GM18873 (cell line): ENCODE measurements at regions not wholly inside any gene's neighbourhood (a gene's known extent, or its start where the extent isn't known, plus 50 kb on each side); places are given as distances from the start of the nearest gene placed in this dataset.
"Not testable (repeated sequence)": the region's sequence is repeated elsewhere in the genome, so short reads cannot be mapped to it uniquely, and the experiment has no call there.

Experiments
- ATAC-seq: cut with Tn5 transposase; IDR thresholded peaks from one replicate; pipeline ENCODE4 v1.9.1; 2021; ENCODE audit warnings: mild to moderate bottlenecking, moderate library complexity, moderate number of reproducible peaks; ENCODE audit not compliant: unreplicated experiment, low FRiP score

DNA sequence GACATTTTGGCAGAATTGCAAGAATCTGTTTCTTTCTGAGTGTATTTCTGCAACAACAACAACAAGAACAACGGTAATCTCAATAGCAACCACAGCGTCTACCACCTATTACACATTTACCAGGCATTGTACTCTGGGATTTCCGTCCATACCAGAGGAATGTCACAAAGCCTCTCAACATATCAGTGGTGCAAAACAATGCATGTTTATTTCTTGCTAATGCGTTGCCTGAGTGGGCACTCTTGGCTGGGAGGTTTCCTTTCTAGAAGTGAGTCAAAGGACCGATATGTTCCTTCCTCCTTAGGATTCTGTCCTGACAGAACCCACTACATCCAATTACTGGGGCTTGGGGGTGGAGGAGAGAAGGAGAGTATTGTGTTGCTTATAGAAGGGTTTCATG is 585.6 kb downstream of the TSN start:
- no peak for ATAC-seq

DNA sequence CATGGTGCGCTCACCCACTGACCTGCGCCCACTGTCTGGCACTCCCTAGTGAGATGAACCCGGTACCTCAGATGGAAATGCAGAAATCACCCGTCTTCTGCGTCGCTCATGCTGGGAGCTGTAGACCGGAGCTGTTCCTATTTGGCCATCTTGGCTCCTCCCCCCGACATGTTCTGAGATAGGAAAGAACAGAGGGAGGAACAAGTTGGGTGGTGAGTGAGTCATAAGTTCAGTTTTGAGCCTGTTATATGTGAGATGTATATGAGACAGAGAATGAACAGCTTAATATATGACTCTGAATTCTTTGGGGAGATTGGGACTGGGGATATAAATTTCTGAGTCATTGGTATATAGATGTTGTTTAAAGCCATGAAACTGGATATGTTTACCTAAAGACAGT is 596.7 kb downstream of the TSN start:
- ATAC-seq, result not testable (repeated sequence)

- no peak for ATAC-seq
Observed at GRCh38 chr2:122357998-122358397, 602.5 kb downstream of the TSN start.

- no peak for ATAC-seq
Observed at GRCh38 chr2:122358729-122359128, 603.3 kb downstream of the TSN start.

- ATAC-seq, result no peak
Observed at GRCh38 chr2:122363885-122364284, 608.4 kb downstream of the TSN start.

- no peak for ATAC-seq
Observed at GRCh38 chr2:122366427-122366826, 611.0 kb downstream of the TSN start.

DNA sequence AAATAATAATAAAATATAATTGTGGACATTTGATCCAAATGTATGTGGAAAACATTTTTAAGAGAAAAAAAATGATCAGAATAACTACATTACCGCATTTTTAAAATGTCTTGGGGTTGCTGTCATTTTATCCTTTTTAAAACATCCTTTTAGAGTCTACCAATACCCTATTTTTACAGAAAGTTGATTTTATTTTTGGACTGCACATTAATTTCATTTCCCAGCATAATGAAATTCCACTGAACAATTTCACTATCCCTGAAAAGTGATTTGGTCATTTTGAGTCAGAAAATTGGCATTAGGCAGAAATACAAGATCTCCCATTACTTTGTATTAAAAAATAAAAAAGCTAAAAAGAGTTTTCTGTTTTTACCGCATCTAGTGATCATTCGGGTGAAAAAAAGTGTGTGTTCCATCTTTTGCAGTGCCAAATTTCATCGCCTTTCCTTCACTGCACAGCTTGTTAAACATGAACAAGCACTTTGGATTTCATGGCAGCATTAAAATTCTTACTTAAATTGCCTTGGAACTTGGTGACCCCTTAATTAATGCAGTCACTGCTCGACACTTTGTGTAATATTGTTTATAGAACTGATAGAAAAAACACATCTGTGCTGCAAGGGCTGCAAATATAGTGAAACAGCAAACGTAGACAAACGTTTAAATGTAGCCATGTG is 611.7 kb downstream of the TSN start:
- ATAC-seq, result no peak

DNA sequence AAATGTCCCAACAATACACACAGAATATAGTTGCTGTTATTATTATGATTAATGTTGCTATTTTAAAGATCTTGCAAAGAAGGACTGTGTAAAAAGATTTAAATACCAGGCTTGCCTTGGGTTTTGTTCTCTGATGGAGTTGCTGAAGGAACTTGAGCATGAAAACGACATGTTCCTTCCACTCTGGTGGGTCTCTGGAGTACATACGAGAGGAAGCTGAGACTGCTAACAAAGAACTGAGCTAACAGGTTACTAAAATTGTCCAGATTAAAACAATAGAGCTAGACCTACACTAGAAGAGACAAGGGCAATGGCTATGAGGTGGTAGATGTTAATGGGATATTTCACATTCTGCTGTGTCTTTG is 612.2 kb downstream of the TSN start:
- ATAC-seq, result no peak

DNA sequence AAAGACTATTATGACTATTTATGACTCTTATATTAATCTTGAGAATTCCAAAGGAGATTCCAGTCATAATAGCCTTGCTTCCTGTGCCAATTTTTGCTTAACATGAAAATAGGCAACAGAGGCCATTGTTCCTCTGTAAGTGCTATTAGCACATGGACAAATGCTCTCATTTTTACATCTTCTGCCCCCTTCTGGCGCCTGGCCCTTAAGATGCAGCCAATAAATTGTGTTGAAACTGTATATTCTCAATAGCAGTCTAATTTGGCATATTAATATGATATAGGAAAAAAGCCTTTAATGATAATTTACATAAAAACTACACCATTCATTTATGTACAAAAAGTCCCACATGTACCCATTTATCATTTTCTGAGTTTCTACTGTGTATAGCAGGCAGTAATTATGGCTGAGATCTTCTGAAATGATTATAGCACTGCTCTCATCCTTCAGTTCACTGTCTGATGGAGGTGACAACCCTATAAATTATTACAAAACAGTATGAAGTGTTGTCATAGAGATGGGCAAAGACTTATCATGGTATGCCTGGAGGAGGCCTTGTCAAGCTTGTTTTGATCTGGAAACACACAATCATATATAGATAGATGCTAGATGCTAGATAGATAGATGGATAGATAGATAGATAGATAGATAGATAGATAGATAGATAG is 613.3 kb downstream of the TSN start:
- no peak for ATAC-seq

GRCh38 chr2:122378521-122378920 is 623.1 kb downstream of the TSN start:
- ATAC-seq, result no peak

- ATAC-seq, result no peak
Observed at GRCh38 chr2:122384768-122385333, 629.4 kb downstream of the TSN start.

- ATAC-seq, result no peak
Observed at GRCh38 chr2:122388208-122388607, 632.8 kb downstream of the TSN start.

GRCh38 chr2:122389694-122390093 is 634.2 kb downstream of the TSN start:
- ATAC-seq, result no peak

- no peak for ATAC-seq
Observed at GRCh38 chr2:122390406-122390805, 635.0 kb downstream of the TSN start.

DNA sequence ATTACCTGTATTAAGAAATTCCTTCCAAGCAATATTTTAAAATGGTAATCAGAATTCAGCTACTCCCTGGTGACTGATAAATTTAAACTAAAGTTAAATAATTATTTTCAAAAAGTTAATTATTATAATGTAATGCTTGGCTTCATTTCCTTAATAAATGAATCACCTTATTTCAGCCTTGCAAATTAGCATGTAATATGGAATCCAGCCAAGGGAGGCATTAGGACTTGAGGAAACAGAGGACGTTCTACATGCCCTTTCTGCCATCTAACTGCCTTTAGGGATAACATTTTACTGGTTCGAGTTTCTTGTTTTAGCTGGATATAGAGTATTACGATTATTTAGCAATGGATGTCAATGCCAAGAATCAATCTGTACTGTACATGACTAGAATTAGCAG is 636.3 kb downstream of the TSN start:
- no peak for ATAC-seq

DNA sequence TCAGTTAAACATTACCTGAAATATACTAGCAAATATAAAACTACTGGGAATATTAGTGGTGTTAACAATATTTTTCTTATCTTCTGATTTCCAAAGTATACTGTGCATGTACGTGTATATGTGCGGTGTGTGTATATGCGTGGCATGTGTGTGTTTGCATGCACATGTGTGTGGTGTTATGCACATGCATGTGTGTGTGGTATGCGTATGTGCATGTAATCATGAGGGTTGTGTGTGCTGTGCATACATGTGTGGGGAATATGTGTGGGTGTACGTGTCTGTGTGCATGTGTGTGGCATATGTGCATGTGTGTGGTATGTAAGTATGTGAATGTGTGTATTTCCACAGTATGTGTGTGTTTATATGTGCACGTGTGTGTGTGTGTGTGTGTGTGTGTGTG is 640.2 kb downstream of the TSN start:
- no peak for ATAC-seq

GRCh38 chr2:122411231-122411630 is 655.8 kb downstream of the TSN start:
- ATAC-seq, result no peak

GRCh38 chr2:122412360-122412759 is 656.9 kb downstream of the TSN start:
- ATAC-seq, result no peak

DNA sequence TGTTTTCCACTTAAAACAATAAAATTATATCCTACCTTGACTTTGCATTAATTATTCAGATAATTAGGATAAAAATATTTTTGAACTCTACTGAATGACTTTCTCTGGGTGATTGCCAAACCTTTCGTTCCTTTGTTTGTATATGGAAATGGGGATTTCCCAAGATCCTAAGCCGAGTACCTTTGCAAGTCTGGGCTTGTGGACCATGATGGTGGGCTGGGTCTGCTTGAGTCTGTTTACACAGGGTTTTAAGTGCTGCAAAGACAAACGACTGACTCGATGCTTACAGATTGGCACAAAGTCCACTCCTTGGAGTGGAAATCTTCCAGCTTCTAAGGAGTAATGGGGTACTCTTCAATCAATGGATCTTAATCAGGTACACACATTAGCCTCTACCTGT is 659.5 kb downstream of the TSN start:
- no peak for ATAC-seq

GRCh38 chr2:122417114-122417513 is 661.7 kb downstream of the TSN start:
- no peak for ATAC-seq

DNA sequence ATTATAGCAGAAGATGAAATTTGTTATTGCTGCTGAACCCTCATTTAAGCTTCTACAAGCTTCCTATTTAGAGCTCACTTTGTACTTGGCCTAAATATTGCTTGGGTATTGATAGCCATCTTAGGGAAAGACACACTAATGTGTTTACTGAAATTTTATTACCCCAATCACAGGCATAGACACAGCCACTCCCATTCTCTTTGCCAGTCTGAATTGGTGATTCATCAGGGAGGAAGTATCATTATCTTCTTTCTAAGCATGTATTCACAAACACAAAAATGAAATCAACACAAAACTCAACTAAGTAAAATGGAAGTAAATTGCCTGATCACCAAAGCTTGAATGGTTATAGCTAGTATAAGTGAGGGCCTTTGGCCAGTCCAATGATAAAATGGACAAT is 666.3 kb downstream of the TSN start:
- no peak for ATAC-seq

- no peak for ATAC-seq
Observed at GRCh38 chr2:122422384-122422991, 667.0 kb downstream of the TSN start.
